T-helper 2 cell treated with Interferon-gamma antibody and Interleukin-4, amounts not matched to agents 100 ng/mL and 5 ng/mL, for 36 hours (primary cell): ENCODE measurements at regions not wholly inside any gene's neighbourhood (a gene's known extent, or its start where the extent isn't known, plus 50 kb on each side); places are given as distances from the start of the nearest gene placed in this dataset.
"Not testable (repeated sequence)": the region's sequence is repeated elsewhere in the genome, so short reads cannot be mapped to it uniquely, and the experiment has no call there.

Experiments used
- intact Hi-C: fragments of 100-400 bp; cut with micrococcal nuclease; formaldehyde crosslinking; loops from one replicate; pipeline ENCODE4 v1.15.1; 2023

DNA sequence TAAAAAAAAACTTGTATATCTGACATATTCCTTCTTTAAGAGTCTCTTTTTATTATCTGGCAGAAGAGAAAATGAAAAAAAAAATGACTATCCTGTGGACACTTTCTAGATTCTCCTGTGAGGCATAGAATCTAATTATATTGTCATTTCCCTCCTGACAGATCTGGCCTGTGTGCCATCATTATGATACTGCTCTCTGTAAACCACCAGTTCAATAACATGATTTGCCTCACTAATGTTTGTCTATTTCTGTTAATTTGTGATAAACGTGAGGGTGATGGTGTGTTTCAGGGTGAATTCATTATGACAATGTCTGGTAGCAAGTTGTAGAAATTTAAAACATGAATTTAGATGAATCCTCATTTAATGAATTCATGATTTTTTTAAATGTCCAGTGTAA lies 844.5 kb upstream of the ADGRB3 start:
- intact Hi-C loops, result no loop called here

GRCh38 chr6:67787119-67787518 lies 848.0 kb upstream of the ADGRB3 start:
- intact Hi-C loops, result not testable (repeated sequence)

DNA sequence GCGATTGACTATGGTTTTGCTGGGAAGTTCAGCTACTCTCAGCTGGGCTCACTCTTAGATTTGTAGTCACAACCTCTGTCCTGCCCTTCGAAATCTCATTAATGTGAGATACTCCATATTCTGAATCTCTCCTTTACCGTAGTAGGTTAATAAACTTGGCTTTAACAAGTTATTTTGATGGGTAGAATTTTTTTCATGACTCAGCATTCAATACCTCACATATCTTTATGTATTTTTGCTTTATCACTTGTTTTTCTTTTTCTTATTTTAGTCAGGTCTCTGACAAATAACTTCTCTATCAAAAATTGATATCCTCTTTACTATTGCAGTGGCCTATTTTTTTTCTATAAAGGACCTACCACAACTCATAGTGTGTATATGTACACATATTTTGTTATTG lies 855.2 kb upstream of the ADGRB3 start:
- intact Hi-C loops, result no loop called here

DNA sequence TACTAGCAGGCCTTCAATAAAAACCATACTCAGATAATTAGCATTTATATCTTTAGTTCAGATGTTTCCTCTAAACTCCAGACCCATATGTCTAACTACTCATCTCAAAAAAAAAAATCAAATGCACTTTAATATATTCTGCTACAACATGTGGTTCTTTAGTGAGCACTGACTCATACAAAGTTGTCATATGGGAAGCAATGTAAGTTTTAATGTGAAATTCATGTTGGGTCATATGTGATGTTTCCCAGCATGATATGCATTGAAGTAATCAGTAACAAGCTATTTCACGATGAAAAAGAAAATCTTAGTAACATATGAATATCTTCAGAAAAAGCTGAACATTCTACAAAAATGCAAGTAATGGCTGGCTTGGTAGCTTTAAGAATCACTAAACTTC lies 859.7 kb upstream of the ADGRB3 start:
- intact Hi-C loops, result no loop called here

GRCh38 chr6:67768972-67769371 lies 866.1 kb upstream of the ADGRB3 start:
- intact Hi-C loops, result no loop called here

- intact Hi-C loops, result not testable (repeated sequence)
Observed at GRCh38 chr6:67767046-67767822, 867.8 kb upstream of the ADGRB3 start.

GRCh38 chr6:67766057-67766456 lies 869.0 kb upstream of the ADGRB3 start:
- intact Hi-C loops, result no loop called here

DNA sequence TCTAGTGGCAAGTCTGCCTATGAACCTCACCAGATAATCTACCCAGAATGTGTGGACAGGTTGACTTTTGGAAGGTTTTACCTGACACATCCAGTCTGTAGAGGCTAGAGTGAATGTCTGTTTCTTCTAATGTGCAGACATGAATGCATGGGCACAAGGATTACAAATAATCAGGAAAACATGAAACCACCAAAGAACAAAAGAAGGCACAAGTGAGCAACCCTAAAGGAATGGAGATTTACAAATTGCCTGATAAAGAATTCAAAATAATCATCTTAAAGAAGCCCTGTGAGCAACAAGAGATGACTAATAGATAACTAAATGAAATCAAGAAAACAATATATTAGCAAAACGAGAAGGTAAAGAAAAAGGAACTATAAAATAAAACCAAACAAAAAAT lies 876.1 kb upstream of the ADGRB3 start:
- intact Hi-C loops, result no loop called here

- intact Hi-C loops, result no loop called here
Observed at GRCh38 chr6:67757465-67758033, 877.5 kb upstream of the ADGRB3 start.

GRCh38 chr6:67748521-67748920 lies 886.6 kb upstream of the ADGRB3 start:
- intact Hi-C loops, result no loop called here

GRCh38 chr6:67736816-67737215 lies 898.3 kb upstream of the ADGRB3 start:
- intact Hi-C loops, result no loop called here

DNA sequence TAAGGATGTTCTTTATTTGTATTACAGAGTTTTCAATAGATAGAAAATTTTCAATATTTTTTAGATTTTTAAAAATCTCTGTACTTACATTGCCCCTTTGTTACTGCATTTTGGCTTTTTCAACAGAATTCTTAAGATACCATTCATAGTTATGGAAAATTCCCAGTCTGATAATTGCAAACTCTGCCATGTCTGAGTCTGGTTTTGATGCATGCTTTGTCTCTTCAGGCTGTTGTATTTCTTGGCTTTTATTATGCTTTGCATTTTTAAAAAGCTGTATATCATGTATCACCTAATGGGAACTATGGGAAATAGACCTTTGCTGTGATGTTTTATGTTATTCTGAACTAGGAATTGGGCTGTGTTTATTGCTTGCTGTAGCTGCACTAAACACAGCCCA lies 898.9 kb upstream of the ADGRB3 start:
- intact Hi-C loops, result no loop called here

GRCh38 chr6:67735623-67736022 lies 899.5 kb upstream of the ADGRB3 start:
- intact Hi-C loops, result no loop called here

GRCh38 chr6:67722861-67723261 lies 912.2 kb upstream of the ADGRB3 start:
- intact Hi-C loops, result no loop called here

GRCh38 chr6:67717281-67717680 lies 917.8 kb upstream of the ADGRB3 start:
- intact Hi-C loops, result no loop called here

DNA sequence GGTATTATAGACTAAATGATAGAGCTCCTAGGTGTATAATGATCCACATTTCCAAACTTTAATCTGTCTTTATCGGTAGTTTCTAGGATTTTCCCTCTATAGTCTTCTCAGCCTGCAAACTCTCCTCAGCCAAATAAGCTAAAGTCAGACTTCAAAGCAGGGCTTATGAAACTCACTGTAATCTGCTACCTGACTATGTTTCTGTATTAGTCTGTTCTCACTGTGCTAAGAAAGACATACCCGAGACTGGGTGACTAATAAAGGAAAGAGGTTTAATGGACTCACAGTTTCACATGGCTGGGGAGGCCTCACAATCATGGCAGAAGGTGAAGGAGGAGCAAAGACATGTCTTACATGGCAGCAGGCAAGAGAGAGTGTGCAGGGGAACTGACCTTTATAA lies 928.7 kb upstream of the ADGRB3 start:
- intact Hi-C loops, result no loop called here

GRCh38 chr6:67698534-67698933 lies 936.5 kb upstream of the ADGRB3 start:
- intact Hi-C loops, result no loop called here

DNA sequence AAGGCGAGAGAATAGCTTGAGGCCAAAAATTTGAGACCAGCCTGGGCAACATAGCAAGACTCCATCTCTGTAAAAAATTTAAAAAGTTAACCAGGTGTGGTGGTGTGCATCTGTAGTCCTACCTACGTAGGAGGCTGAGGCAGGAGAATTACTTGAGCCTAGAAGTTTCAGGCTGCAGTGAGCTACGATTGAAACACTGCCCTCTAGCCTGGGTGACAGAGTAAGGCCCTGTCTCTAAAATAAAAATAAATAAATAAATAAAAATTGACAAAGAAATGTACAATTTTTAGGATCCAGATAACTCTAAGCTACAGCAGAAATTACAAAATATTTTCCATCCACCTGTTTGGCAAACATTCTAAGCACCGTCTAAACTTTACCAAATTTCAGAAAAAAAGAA lies 941.0 kb upstream of the ADGRB3 start:
- intact Hi-C loops, result no loop called here

DNA sequence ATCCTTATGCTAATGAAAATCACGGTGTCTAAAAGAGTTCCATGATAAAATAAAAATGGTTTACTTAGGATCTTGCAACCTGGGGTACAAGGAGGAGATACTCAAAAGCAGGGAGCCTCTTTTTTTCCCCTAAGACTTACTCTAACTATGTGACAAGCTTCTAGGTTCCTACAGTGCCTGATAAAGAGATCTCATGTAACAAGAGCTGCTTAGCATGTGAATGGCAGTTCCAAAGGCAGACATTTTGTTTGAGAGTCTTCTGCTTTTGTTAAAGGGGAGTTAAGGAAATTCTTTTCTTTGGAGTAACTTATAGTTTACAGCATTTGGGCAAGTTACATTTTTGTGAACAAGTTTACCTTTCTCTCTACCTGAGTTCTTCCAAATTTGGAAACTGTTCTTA lies 945.8 kb upstream of the ADGRB3 start:
- intact Hi-C loops, result no loop called here

DNA sequence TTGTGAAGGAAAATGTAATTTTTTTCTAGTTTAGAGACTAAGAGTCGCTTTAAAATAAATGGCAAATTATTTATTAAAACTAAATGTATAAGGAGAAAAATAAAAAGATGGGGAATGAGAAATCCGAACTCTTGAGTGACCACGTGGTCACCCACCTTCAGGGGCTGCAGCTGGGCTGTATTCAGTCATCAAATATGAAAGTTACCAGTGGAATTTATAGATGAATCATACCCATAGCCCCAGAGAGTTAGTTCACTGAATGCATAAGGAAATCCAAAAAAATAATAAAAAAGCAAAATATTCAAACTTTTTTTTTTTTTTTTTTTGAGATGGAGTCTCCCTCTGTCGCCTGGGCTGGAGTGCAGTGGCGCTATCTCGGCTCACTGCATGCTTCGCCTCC lies 947.7 kb upstream of the ADGRB3 start:
- intact Hi-C loops, result no loop called here

DNA sequence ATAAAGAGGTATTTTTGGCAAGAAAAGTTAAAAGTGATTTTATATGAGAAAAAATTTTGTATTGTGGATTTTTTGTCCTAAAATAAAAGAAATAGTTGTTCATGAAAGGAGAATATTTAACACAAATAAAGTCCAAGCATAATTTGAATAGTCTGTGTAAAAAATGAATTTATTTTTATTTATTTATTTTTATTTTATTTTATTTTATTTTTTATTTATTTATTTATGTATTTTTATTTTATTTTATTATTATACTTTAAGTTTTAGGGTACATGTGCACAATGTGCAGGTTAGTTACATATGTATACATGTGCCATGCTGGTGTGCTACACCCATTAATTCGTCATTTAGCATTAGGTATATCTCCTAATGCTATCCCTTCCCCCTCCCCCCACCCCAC lies 948.9 kb upstream of the ADGRB3 start:
- intact Hi-C loops, result not testable (repeated sequence)

GRCh38 chr6:67683960-67684359 lies 951.1 kb upstream of the ADGRB3 start:
- intact Hi-C loops, result no loop called here

GRCh38 chr6:67680297-67680932 lies 954.7 kb upstream of the ADGRB3 start:
- intact Hi-C loops, result no loop called here
